ENCODE measurements at regions not wholly inside any gene's neighbourhood (a gene's known extent, or its start where the extent isn't known, plus 50 kb on each side); places are given as distances from the start of the nearest gene placed in this dataset.
"Not testable (repeated sequence)": the region's sequence is repeated elsewhere in the genome, so short reads cannot be mapped to it uniquely, and the experiment has no call there.

GRCh38 chr9:135303865-135304499 is 175.6 kb upstream of the PPP1R26 start:
- Histone ChIP-seq H3K36me3 (ENCODE audit: low read depth, missing control alignments) (no peaks in the 10 kb centered on the region), H3K27ac (no peak overlapping the region), H3K9me3 (no peaks in the 10 kb centered on the region), H3K4me1 (no peaks in the 10 kb centered on the region), H3K4me3 (no peak overlapping the region), H3K27me3 (no peaks in the 10 kb centered on the region)
- TF ChIP-seq POLR2A (IDR thresholded peaks at IDR 0.05) (no peak), CTCF (IDR thresholded peaks at IDR 0.05) (no peak)
- intact Hi-C loops (cut with DNase I; ENCODE audit: low total_unique reads) = no loop called here
- DNase-seq = no peak

- H3K27me3 ChIP-seq = no peaks in the 10 kb centered on the region
Observed at GRCh38 chr9:135304886-135305285, 174.7 kb upstream of the PPP1R26 start.

DNA sequence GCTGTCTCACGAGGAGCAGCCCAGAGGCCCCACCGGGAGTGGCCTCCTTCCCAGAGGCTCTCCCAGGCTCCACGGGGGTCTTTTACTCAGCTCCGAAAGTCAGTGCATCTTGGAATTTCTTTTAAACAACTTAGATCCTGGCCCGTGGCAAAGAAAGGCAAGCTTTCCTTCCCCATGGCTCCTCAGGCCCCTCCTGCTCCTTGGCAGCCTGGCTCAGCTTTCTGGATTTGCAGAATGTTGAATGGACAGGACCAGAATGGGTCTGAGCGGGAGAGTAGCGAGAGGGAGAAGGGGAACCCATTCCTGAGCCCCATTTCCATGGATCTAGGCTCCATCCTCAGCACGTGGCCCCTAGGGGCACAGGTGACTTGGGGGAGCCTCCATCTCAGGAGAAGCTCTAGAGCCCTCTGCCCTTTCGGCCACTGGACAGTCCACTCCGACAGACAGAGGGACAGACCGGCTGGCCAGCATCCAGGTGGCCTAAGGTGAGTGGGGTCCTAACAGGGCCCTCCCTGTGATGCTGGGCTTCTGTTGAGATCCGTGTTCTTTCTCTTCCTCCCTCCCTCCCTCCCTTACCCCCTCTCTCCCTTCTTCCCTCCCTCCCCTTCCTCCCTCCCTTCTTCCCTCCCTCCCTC is 173.9 kb upstream of the PPP1R26 start:
- WGBS, 2 donors = 79 to 88% methylated on average over 10 to 12 of the region's 12 CpGs
- H3K4me3 ChIP-seq = no peak overlapping the region
- TF ChIP-seq CTCF (IDR thresholded peaks at IDR 0.05) (no peak), POLR2A (IDR thresholded peaks at IDR 0.05) (no peak)
- intact Hi-C loops (cut with DNase I; ENCODE audit: low total_unique reads) = no loop called here
- no peaks in the 10 kb centered on the region for H3K9me3 ChIP-seq
- no peak for DNase-seq
- no peaks in the 10 kb centered on the region for H3K4me1 ChIP-seq
- no peaks in the 10 kb centered on the region for H3K27me3 ChIP-seq
- no peaks in the 10 kb centered on the region for H3K36me3 ChIP-seq (ENCODE audit: low read depth, missing control alignments)
- no peak overlapping the region for H3K27ac ChIP-seq

More at GRCh38 chr9:135304886-135305285, 174.7 kb upstream of the PPP1R26 start:
- Histone ChIP-seq H3K36me3 (ENCODE audit: low read depth, missing control alignments) (no peaks in the 10 kb centered on the region), H3K4me3 (no peak overlapping the region), H3K4me1 (no peaks in the 10 kb centered on the region), H3K27ac (no peak overlapping the region), H3K9me3 (no peaks in the 10 kb centered on the region)
- DNase-seq = no peak
- TF ChIP-seq POLR2A (IDR thresholded peaks at IDR 0.05) (no peak), CTCF (IDR thresholded peaks at IDR 0.05) (no peak)
- intact Hi-C loops (cut with DNase I; ENCODE audit: low total_unique reads) = no loop called here
- 84 to 85% methylated on average over 3 of the region's 3 CpGs for WGBS, 2 donors

DNA sequence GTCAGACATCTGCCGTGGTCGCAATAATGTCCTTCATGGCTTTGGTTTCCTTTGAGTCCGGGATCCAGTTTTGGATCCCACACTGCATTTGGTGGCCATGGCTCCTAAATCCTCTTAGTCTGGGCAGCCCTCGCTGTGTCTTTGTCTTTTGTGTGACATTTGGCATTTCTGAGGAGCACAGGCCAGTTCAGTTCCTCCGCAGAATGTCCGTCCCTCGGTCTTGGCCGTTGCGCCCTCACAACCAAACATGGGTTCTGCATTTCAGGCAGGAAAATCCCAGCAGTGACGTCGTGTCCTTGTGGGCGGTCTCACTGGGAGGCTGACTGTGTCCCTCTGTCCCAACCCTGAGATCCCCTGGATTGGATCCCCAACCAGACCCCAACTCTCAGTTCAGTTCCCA is 172.9 kb upstream of the PPP1R26 start:
- no peaks in the 10 kb centered on the region for H3K36me3 ChIP-seq (ENCODE audit: low read depth, missing control alignments)
- WGBS, 2 donors = 84 to 89% methylated on average over 12 of the region's 12 CpGs
- H3K4me1 ChIP-seq = no peaks in the 10 kb centered on the region
- H3K27ac ChIP-seq = no peak overlapping the region
- intact Hi-C loops (cut with DNase I; ENCODE audit: low total_unique reads) = no loop called here
- no peak for DNase-seq
- H3K27me3 ChIP-seq = no peaks in the 10 kb centered on the region
- H3K9me3 ChIP-seq = no peaks in the 10 kb centered on the region
- TF ChIP-seq CTCF (IDR thresholded peaks at IDR 0.05) (no peak), POLR2A (IDR thresholded peaks at IDR 0.05) (no peak)
- H3K4me3 ChIP-seq = no peak overlapping the region

DNA sequence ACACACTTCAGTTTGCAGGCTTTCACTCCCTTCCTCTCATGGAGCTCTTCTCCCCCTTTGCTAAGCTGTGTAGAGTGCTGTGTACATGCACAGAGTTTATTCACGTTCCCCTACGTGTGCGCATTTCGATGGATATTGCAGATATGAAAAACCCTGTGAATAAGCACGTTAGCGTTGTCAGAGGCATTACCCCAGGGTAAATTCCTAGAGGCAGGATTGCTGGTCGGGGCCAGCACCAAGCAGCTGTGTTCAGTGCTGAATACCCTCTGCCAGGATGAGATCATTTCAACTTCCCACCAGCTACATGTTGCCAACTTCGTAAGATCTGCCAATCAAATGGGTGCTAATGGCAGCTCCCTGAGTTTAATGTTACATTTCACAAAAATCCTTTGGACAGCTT is 172.3 kb upstream of the PPP1R26 start:
- no peak for DNase-seq
- WGBS, 2 donors = 69 to 77% methylated on average over 8 of the region's 8 CpGs
- Histone ChIP-seq H3K36me3 (ENCODE audit: low read depth, missing control alignments) (no peaks in the 10 kb centered on the region), H3K27ac (no peak overlapping the region), H3K27me3 (no peaks in the 10 kb centered on the region), H3K4me3 (no peak overlapping the region), H3K4me1 (no peaks in the 10 kb centered on the region), H3K9me3 (no peaks in the 10 kb centered on the region)
- intact Hi-C loops (cut with DNase I; ENCODE audit: low total_unique reads) = no loop called here
- TF ChIP-seq CTCF (IDR thresholded peaks at IDR 0.05) (no peak), POLR2A (IDR thresholded peaks at IDR 0.05) (no peak)

- H3K4me3 ChIP-seq; DNase-seq; H3K36me3 ChIP-seq (ENCODE audit: low read depth, missing control alignments); intact Hi-C loops (cut with DNase I; ENCODE audit: low total_unique reads); H3K27ac ChIP-seq; H3K27me3 ChIP-seq; H3K4me1 ChIP-seq; H3K9me3 ChIP-seq: not testable (repeated sequence)
- WGBS, 2 donors = 91 to 92% methylated on average over 10 of the region's 10 CpGs
Observed at GRCh38 chr9:135307919-135308318, 171.7 kb upstream of the PPP1R26 start.
